Lower leg skin (tissue), 4 donors: ENCODE measurements at regions not wholly inside any gene's neighbourhood (a gene's known extent, or its start where the extent isn't known, plus 50 kb on each side); places are given as distances from the start of the nearest gene placed in this dataset.

ENCODE experiments used
- DNase-seq, 2 donors: peaks; one replicate each; pipeline ENCODE4 v3.0.0-alpha.2; 2019; ENCODE audit warnings: low spot score in 2 of 2
- H3K4me3 ChIP-seq: fragments of 200-600 bp; sonication (generic); 2 replicates; pipeline ENCODE4 v1.5.1; 2017; ENCODE audit warnings: mild to moderate bottlenecking, low read depth; ENCODE audit not compliant: poor library complexity, severe bottlenecking
- POLR2A ChIP-seq, 2 donors: fragments of 450-650 bp; IDR thresholded peaks; one replicate each; pipeline ENCODE4 v1.6.1; 2016 to 2017; ENCODE audit warnings: antibody characterized with exemption in 2 of 2, mild to moderate bottlenecking in 1 of 2, moderate library complexity in 1 of 2
- WGBS, 2 donors: methylation state at CpG; one replicate each; pipeline ENCODE4 v1.1.5; 2018; 5-methylcytosine and 5-hydroxymethylcytosine counted together
- intact Hi-C: fragments of 100-400 bp; cut with DNase I; formaldehyde crosslinking; loops from one replicate; pipeline ENCODE4 v1.15.0; 2023; ENCODE audit warnings: low total_unique reads
- TF ChIP-seq, protein P1 (sequence below), 3 donors: fragments of 450-650 bp; IDR thresholded peaks; one replicate each; pipeline ENCODE4 v1.5.1; 2016; ENCODE audit warnings: antibody characterized with exemption in 3 of 3, mild to moderate bottlenecking in 3 of 3, moderate library complexity in 2 of 3

DNA sequence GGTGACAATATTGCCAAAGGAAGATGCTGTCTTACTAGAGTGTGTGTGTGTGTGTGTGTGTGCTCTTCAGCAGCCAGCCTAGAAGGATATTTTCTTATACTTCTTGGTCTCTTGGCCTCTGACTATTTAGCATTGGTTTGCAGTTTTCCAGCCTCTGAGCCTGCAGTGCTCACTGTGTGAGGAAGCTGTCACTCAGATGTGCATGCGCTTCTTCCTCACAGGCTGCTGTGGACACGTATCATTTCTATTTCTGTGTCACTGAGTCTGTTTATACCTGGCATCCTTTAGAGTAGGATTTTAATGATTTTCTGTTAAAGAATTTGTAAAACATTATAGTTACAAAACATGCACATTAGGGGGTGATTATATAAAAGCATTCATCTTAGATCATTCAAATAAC is 83.3 kb downstream of the ALDH8A1 start:
- no peak overlapping the region for H3K4me3 ChIP-seq
- intact Hi-C loops, result no loop called here
- no peak for DNase-seq
- TF ChIP-seq, protein P1, sequence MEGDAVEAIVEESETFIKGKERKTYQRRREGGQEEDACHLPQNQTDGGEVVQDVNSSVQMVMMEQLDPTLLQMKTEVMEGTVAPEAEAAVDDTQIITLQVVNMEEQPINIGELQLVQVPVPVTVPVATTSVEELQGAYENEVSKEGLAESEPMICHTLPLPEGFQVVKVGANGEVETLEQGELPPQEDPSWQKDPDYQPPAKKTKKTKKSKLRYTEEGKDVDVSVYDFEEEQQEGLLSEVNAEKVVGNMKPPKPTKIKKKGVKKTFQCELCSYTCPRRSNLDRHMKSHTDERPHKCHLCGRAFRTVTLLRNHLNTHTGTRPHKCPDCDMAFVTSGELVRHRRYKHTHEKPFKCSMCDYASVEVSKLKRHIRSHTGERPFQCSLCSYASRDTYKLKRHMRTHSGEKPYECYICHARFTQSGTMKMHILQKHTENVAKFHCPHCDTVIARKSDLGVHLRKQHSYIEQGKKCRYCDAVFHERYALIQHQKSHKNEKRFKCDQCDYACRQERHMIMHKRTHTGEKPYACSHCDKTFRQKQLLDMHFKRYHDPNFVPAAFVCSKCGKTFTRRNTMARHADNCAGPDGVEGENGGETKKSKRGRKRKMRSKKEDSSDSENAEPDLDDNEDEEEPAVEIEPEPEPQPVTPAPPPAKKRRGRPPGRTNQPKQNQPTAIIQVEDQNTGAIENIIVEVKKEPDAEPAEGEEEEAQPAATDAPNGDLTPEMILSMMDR (IDR thresholded peaks at IDR 0.05), result no peak
- TF ChIP-seq POLR2A (IDR thresholded peaks at IDR 0.05), result no peak
- 69 to 70% methylated on average over 2 of the region's 2 CpGs for WGBS, 2 donors

- intact Hi-C loops, result no loop called here
- DNase-seq, result no peak
- 64 to 71% methylated on average over 3 of the region's 3 CpGs for WGBS, 2 donors
- no peak for TF ChIP-seq POLR2A (IDR thresholded peaks at IDR 0.05)
- TF ChIP-seq, protein P1 (IDR thresholded peaks at IDR 0.05), result no peak
- no peak overlapping the region for H3K4me3 ChIP-seq
Observed at GRCh38 chr6:134864558-134864957, 85.3 kb downstream of the ALDH8A1 start.

GRCh38 chr6:134863763-134864510 is 86.0 kb downstream of the ALDH8A1 start:
- no peak for TF ChIP-seq POLR2A (IDR thresholded peaks at IDR 0.05)
- TF ChIP-seq, protein P1 (IDR thresholded peaks at IDR 0.05), result no peak
- 86 to 89% methylated on average over 11 of the region's 11 CpGs for WGBS, 2 donors
- no peak overlapping the region for H3K4me3 ChIP-seq
- intact Hi-C loops, result no loop called here
- no peak for DNase-seq

DNA sequence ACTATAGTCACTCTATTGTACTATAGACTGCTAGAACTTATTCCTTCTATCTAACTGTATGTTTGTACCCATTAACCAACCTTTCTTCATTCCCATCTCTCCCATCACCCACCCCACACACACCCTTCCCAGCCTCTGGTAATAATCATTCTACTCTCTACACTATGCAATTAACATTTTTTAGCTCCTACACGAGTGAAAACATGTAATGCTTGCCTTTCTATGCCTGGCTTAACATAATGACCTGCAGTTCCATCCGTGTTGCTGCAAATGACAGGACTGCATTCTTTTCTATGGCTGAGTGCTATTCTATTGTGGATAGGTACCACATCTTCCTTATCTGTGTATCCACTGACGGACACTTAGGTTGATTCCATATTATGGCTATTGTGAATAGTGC is 95.5 kb downstream of the ALDH8A1 start:
- intact Hi-C loops, result no loop called here
- 62 to 64% methylated on average over 3 of the region's 3 CpGs for WGBS, 2 donors
- no peak overlapping the region for H3K4me3 ChIP-seq
- TF ChIP-seq, protein P1 (IDR thresholded peaks at IDR 0.05), result no peak
- no peak for TF ChIP-seq POLR2A (IDR thresholded peaks at IDR 0.05)
- no peak for DNase-seq

GRCh38 chr6:134853111-134854055 is 96.5 kb downstream of the ALDH8A1 start:
- no peak overlapping the region for H3K4me3 ChIP-seq
- intact Hi-C loops, result no loop called here
- no peak for DNase-seq
- TF ChIP-seq, protein P1 (IDR thresholded peaks at IDR 0.05), result no peak
- TF ChIP-seq POLR2A (IDR thresholded peaks at IDR 0.05), result no peak
- WGBS, 2 donors, result 66 to 68% methylated on average over 7 of the region's 7 CpGs
